ENCODE measurements at regions not wholly inside any gene's neighbourhood (a gene's known extent, or its start where the extent isn't known, plus 50 kb on each side); places are given as distances from the start of the nearest gene placed in this dataset.

GRCh38 chr3:16715281-16715680 is 110.1 kb upstream of the DAZL start:
- TF ChIP-seq CTCF (conservative IDR thresholded peaks at IDR 0.05; ENCODE audit: low read depth, low read length) (no peak), USF2 (IDR thresholded peaks at IDR 0.05; ENCODE audit: low read depth, low read length) (no peak), NFE2L2 (IDR thresholded peaks at IDR 0.05; ENCODE audit: low read depth, low read length) (no peak), RAD21 (IDR thresholded peaks at IDR 0.05; ENCODE audit: low read length) (no peak), POLR2A (IDR thresholded peaks at IDR 0.05; ENCODE audit: low read depth, low read length) (no peak), MAZ (IDR thresholded peaks at IDR 0.05; ENCODE audit: borderline replicate concordance, low read depth, low read length) (no peak), MXI1 (IDR thresholded peaks at IDR 0.05; ENCODE audit: borderline replicate concordance, low read depth, low read length) (no peak), MAFK (IDR thresholded peaks at IDR 0.05; ENCODE audit: low read depth, low read length) (no peak), FOS (IDR thresholded peaks at IDR 0.05; ENCODE audit: low read depth, low read length) (no peak), ELK1 (IDR thresholded peaks at IDR 0.05; ENCODE audit: borderline replicate concordance, low read depth, low read length) (no peak)

Measured in IMR-90 (cell line).